Left ventricle myocardium inferior (tissue), 1 donor: ENCODE measurements at regions not wholly inside any gene's neighbourhood (a gene's known extent, or its start where the extent isn't known, plus 50 kb on each side); places are given as distances from the start of the nearest gene placed in this dataset.

Experiments used
- DNase-seq: peaks from one replicate; pipeline ENCODE4 v3.0.0-alpha.2; 2020
- H3K27ac ChIP-seq: fragments of 200-600 bp; replicated peaks from 2 replicates; pipeline ENCODE4 v1.8.0; 2021
- H3K27me3 ChIP-seq: fragments of 200-600 bp; 2 replicates; pipeline ENCODE4 v1.8.0; 2021; ENCODE audit warnings: low read depth
- H3K36me3 ChIP-seq: fragments of 200-600 bp; 2 replicates; pipeline ENCODE4 v1.8.0; 2021
- H3K4me1 ChIP-seq: fragments of 200-600 bp; 2 replicates; pipeline ENCODE4 v1.8.0; 2021
- H3K4me3 ChIP-seq: fragments of 200-600 bp; 2 replicates; pipeline ENCODE4 v1.8.0; 2021; ENCODE audit warnings: mild to moderate bottlenecking, moderate library complexity
- H3K9me3 ChIP-seq: fragments of 200-600 bp; replicated peaks from 2 replicates; pipeline ENCODE4 v1.8.0; 2021
- CTCF ChIP-seq: fragments of 200-600 bp; IDR thresholded peaks from 2 replicates; pipeline ENCODE4 v1.8.0; 2021; ENCODE audit warnings: antibody characterized with exemption, mild to moderate bottlenecking, borderline replicate concordance
- intact Hi-C: fragments of 100-400 bp; cut with micrococcal nuclease; formaldehyde crosslinking; loops from one replicate; pipeline ENCODE4 v1.11.0; 2022
- donor health status: DM: no; HTN: yes; CAD: no; lungs with severe emphysema.

GRCh38 chr6:56794421-56794820, 151.7 kb upstream of the DST start:
- H3K9me3 ChIP-seq: no peaks in the 10 kb centered on the region
- H3K36me3 ChIP-seq: no peaks in the 10 kb centered on the region
- no peak for DNase-seq
- intact Hi-C loops: no loop called here
- TF ChIP-seq CTCF: no peak
- H3K27ac ChIP-seq: peak overlapping the region; percentile 80
- H3K4me3 ChIP-seq: peak overlapping the region; percentile 0
- peaks cover 94% of the 10 kb centered on the region for H3K4me1 ChIP-seq
- no peaks in the 10 kb centered on the region for H3K27me3 ChIP-seq

- Histone ChIP-seq H3K27ac (peak overlapping the region; percentile 80), H3K4me1 (peaks cover 92% of the 10 kb centered on the region), H3K27me3 (no peaks in the 10 kb centered on the region), H3K36me3 (no peaks in the 10 kb centered on the region), H3K4me3 (peak overlapping the region; percentile 0), H3K9me3 (no peaks in the 10 kb centered on the region)
- intact Hi-C loops: no loop called here
- TF ChIP-seq CTCF: no peak
- no peak for DNase-seq
Observed at GRCh38 chr6:56793938-56794337, 151.2 kb upstream of the DST start.

- Histone ChIP-seq H3K27me3 (no peaks in the 10 kb centered on the region), H3K36me3 (peaks cover 2% of the 10 kb centered on the region), H3K9me3 (no peaks in the 10 kb centered on the region), H3K4me1 (peaks cover 73% of the 10 kb centered on the region), H3K4me3 (no peak overlapping the region), H3K27ac (no peak overlapping the region)
- no peak for TF ChIP-seq CTCF
- intact Hi-C loops: no loop called here
- DNase-seq: no peak
Observed at GRCh38 chr6:56790414-56790813, 147.7 kb upstream of the DST start.

- no peak overlapping the region for H3K4me3 ChIP-seq
- intact Hi-C loops: no loop called here
- H3K36me3 ChIP-seq: peaks cover 8% of the 10 kb centered on the region
- peaks cover 68% of the 10 kb centered on the region for H3K4me1 ChIP-seq
- DNase-seq: no peak
- TF ChIP-seq CTCF: no peak
- H3K9me3 ChIP-seq: no peaks in the 10 kb centered on the region
- H3K27me3 ChIP-seq: no peaks in the 10 kb centered on the region
- no peak overlapping the region for H3K27ac ChIP-seq
Observed at GRCh38 chr6:56789879-56790278, 147.2 kb upstream of the DST start.

- Histone ChIP-seq H3K36me3 (peaks cover 8% of the 10 kb centered on the region), H3K27ac (no peak overlapping the region), H3K27me3 (no peaks in the 10 kb centered on the region), H3K4me1 (peaks cover 63% of the 10 kb centered on the region), H3K4me3 (no peak overlapping the region), H3K9me3 (no peaks in the 10 kb centered on the region)
- no peak for DNase-seq
- no peak for TF ChIP-seq CTCF
- intact Hi-C loops: no loop called here
Observed at GRCh38 chr6:56789342-56789741, 146.7 kb upstream of the DST start.

GRCh38 chr6:56787209-56787608, 144.5 kb upstream of the DST start:
- Histone ChIP-seq H3K4me1 (peaks cover 47% of the 10 kb centered on the region), H3K27me3 (no peaks in the 10 kb centered on the region), H3K9me3 (no peaks in the 10 kb centered on the region), H3K4me3 (no peak overlapping the region), H3K36me3 (peaks cover 8% of the 10 kb centered on the region), H3K27ac (no peak overlapping the region)
- intact Hi-C loops: no loop called here
- TF ChIP-seq CTCF: no peak
- DNase-seq: no peak
